ENCODE measurements at regions not wholly inside any gene's neighbourhood (a gene's known extent, or its start where the extent isn't known, plus 50 kb on each side); places are given as distances from the start of the nearest gene placed in this dataset.
A peak's percentile ranks its signal among the peaks of the same experiment; 100 is the strongest.

DNA sequence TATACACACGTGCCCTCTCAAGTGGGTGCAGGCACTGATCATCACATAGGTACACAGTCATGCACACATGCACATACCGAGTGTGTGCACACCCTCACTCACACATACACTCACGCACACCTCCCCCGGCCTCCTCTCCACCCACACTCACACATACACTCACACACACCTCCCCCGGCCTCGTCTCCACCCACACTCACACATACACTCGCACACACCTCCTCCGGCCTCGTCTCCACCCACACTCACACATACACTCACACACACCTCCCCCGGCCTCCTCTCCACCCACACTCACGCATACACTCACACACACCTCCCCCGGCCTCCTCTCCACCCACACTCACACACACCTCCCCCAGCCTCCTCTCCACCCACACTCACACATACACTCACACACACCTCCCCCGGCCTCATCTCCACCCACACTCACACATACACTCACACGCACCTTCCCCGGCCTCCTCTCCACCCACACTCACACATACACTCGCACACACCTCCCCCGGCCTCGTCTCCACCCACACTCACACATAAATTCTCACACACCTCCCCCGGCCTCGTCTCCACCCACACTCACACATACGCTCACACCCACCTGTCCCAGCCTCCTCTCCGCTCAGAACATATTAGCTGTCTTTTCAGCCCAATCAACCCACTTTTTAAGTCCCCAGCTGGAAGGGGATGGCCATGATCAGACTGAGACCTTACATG lies 105.2 kb upstream of the VSTM2B start:
- no peak overlapping the region for H3K14ac ChIP-seq (ENCODE audit: insufficient read length)
- no peak overlapping the region for H3K27ac ChIP-seq (ENCODE audit: low read depth, low read length)
- no peak overlapping the region for H2BK120ac ChIP-seq (replicated peaks; ENCODE audit: low read depth, low read length)
- DNase-seq (ENCODE audit: low read depth in 1 of 2, low spot score in 2 of 2) = no peak
- no peak overlapping the region for H2AK5ac ChIP-seq (ENCODE audit: low read depth, low read length)
- H4K5ac ChIP-seq (ENCODE audit: insufficient read length, low read depth, low read length) = no peak overlapping the region
- no peak overlapping the region for H3K56ac ChIP-seq (replicated peaks; ENCODE audit: insufficient read length, low read depth, low read length)
- TF ChIP-seq ASH2L (IDR thresholded peaks at IDR 0.05; ENCODE audit: low read length) = peak; percentile 78
- no peak for TF ChIP-seq ZNF274 (IDR thresholded peaks at IDR 0.05; ENCODE audit: borderline replicate concordance, extremely low read depth, low read length)
- no peak overlapping the region for H4K8ac ChIP-seq (ENCODE audit: extremely low read depth, insufficient read depth, low read length)
- H3K36me3 ChIP-seq (ENCODE audit: control insufficient read depth in 2 of 4, insufficient read depth in 4 of 4, low read length in 3 of 4) = no peaks in the 10 kb centered on the region
- H2AFZ ChIP-seq (ENCODE audit: low read length) = no peak overlapping the region
- no peak overlapping the region for H3K18ac ChIP-seq (ENCODE audit: extremely low read depth, low read length)
- no peak overlapping the region for H2BK15ac ChIP-seq (ENCODE audit: low read length)
- peak overlapping the region in 1 of 4 experiments; percentile 28; a peak in 1 of 7 replicates for H3K9ac ChIP-seq (replicated peaks in 1 of 4; ENCODE audit: extremely low read depth in 1 of 4, low read depth in 3 of 4, low read length in 3 of 4)
- H3K4me1 ChIP-seq (replicated peaks in 1 of 4; ENCODE audit: control insufficient read depth in 3 of 4, insufficient read depth in 4 of 4, low read length in 3 of 4) = no peaks in the 10 kb centered on the region; a peak in 1 of 7 replicates
- no peak overlapping the region for H2BK12ac ChIP-seq (ENCODE audit: low read depth, low read length)
- H3K23me2 ChIP-seq (ENCODE audit: low read depth, low read length) = no peaks in the 10 kb centered on the region; the same call in 1 of the 2 replicates
- H3K79me1 ChIP-seq (ENCODE audit: low read depth, low read length) = no peaks in the 10 kb centered on the region
- no peak overlapping the region for H2BK5ac ChIP-seq (ENCODE audit: low read depth, low read length)
- no peak for FAIRE-seq
- no peak overlapping the region for H2BK20ac ChIP-seq (ENCODE audit: low read length)
- no peak overlapping the region for H3K4me2 ChIP-seq (ENCODE audit: insufficient read depth in 1 of 2, low read depth in 2 of 2, low read length in 2 of 2)
- no peak overlapping the region for H4K91ac ChIP-seq (replicated peaks; ENCODE audit: insufficient read length, low read length)
- 90 to 100% methylated on average over 1 to 22 of the region's 22 CpGs for WGBS, 2 experiments (ENCODE audit: extremely low coverage in 1 of 2, insufficient coverage in 1 of 2, insufficient read length in 1 of 2, insufficient replicate concordance in 2 of 2, low coverage in 1 of 2, low lambda C conversion rate in 2 of 2, missing lambda C conversion rate in 1 of 2)
- H3K9me3 ChIP-seq (ENCODE audit: insufficient read depth in 2 of 2, low read depth in 1 of 2, low read length in 1 of 2) = peaks cover 0 to 13% of the 10 kb centered on the region in 2 experiments; a peak in 2 of 4 replicates
- ChIA-PET CTCF (ENCODE audit: partially characterized antibody) (interaction anchor here (0.9 kb wide), 1 partner anchor 14 kb away, joined by 3 read pairs; no protein-coding TSS in a partner anchor), POLR2A (ENCODE audit: partially characterized antibody) (no interaction called here)
- H4K20me1 ChIP-seq (replicated peaks in 1 of 2; ENCODE audit: control insufficient read depth in 1 of 2, insufficient read depth in 2 of 2, low read length in 2 of 2) = no peaks in the 10 kb centered on the region
- H3K27me3 ChIP-seq (replicated peaks in 1 of 4; ENCODE audit: control insufficient read depth in 3 of 4, extremely low read depth in 1 of 4, insufficient read depth in 3 of 4, low read length in 3 of 4) = no peaks in the 10 kb centered on the region
- no peaks in the 10 kb centered on the region for H3K79me2 ChIP-seq (ENCODE audit: control insufficient read depth in 1 of 2, insufficient read depth in 2 of 2, low read length in 2 of 2)
- no peak overlapping the region for H3K4me3 ChIP-seq (ENCODE audit: extremely low read depth in 1 of 4, insufficient read depth in 2 of 4, low read depth in 3 of 4, low read length in 4 of 4)
- H3K4ac ChIP-seq (replicated peaks; ENCODE audit: insufficient read length, low read depth, low read length) = no peak overlapping the region
- no peak overlapping the region for H3K23ac ChIP-seq (ENCODE audit: insufficient read length)
